ENCODE measurements at regions not wholly inside any gene's neighbourhood (a gene's known extent, or its start where the extent isn't known, plus 50 kb on each side); places are given as distances from the start of the nearest gene placed in this dataset.

DNA sequence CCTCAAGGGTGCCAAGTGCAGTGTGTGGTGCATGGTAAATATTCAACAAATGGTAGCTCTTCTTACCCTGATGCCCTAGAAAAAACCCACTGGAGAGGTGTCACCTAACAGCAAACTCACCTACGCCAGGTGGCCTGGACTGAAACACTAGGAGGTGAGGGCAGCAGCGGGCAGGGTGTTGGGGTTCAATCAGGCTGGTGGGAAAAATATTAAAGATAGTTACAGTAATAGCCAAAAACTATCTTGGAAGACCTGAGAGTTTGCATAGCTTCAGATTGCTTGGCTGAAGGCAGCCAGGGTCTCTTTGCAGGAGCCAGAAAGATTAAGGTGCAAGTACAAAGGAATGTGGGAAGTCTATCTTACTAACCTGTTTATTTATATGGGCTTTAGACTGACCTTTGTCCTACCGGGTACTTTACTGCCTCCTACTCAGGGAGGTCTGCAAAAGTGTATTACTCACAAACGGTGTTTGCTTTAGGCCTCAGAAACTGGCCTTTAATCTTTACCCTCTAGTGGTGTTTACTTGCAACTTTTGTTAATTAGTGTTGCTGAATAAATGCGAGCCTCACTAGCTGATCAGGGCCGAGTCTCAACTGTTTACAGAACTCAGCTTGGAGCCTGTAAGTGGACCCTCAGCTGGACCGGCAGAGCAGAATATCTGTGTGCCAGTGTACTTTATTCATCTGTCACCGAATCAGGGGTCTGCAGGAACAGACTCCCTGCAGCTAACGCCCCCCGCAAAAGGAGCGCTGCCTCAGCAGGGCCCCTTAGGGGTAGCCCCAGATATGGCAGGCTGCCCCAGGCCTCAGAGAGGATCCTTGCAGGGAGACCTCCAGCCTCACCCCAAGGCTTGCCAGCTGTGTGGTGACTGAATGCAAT, 63.9 kb downstream of the SYF2 start:
- TF ChIP-seq, protein P1, sequence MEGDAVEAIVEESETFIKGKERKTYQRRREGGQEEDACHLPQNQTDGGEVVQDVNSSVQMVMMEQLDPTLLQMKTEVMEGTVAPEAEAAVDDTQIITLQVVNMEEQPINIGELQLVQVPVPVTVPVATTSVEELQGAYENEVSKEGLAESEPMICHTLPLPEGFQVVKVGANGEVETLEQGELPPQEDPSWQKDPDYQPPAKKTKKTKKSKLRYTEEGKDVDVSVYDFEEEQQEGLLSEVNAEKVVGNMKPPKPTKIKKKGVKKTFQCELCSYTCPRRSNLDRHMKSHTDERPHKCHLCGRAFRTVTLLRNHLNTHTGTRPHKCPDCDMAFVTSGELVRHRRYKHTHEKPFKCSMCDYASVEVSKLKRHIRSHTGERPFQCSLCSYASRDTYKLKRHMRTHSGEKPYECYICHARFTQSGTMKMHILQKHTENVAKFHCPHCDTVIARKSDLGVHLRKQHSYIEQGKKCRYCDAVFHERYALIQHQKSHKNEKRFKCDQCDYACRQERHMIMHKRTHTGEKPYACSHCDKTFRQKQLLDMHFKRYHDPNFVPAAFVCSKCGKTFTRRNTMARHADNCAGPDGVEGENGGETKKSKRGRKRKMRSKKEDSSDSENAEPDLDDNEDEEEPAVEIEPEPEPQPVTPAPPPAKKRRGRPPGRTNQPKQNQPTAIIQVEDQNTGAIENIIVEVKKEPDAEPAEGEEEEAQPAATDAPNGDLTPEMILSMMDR (IDR thresholded peaks at IDR 0.05), result no peak
- TF ChIP-seq POLR2A (IDR thresholded peaks at IDR 0.05; ENCODE audit: low read depth) (no peak), POLR2AphosphoS5 (IDR thresholded peaks at IDR 0.05) (no peak)
